Endodermal cell (in vitro differentiated cells): ENCODE measurements at regions not wholly inside any gene's neighbourhood (a gene's known extent, or its start where the extent isn't known, plus 50 kb on each side); places are given as distances from the start of the nearest gene placed in this dataset.

ENCODE experiments used
- DNase-seq: peaks from one replicate; pipeline ENCODE4 v3.0.0-alpha.2; 2017
- H3K27ac ChIP-seq: 2 replicates; pipeline ENCODE4 v1.5.1; 2013; ENCODE audit warnings: mild to moderate bottlenecking, low read depth, low read length, moderate library complexity
- H3K27me3 ChIP-seq: 2 replicates; pipeline ENCODE4 v1.6.1; 2013; ENCODE audit warnings: mild to moderate bottlenecking, low read length, moderate library complexity; ENCODE audit not compliant: insufficient read depth, control insufficient read depth, poor library complexity, severe bottlenecking
- H3K36me3 ChIP-seq: 2 replicates; pipeline ENCODE4 v1.7.0; 2013; ENCODE audit warnings: mild to moderate bottlenecking, low read length, moderate library complexity; ENCODE audit not compliant: control insufficient read depth, insufficient read depth
- H3K4me1 ChIP-seq: one replicate; pipeline ENCODE4 v1.7.0; 2013; ENCODE audit warnings: low read length; ENCODE audit not compliant: control insufficient read depth, insufficient read depth
- H3K4me3 ChIP-seq: 2 replicates; pipeline ENCODE4 v1.5.1; 2013; ENCODE audit warnings: mild to moderate bottlenecking, low read length, moderate library complexity
- H3K9ac ChIP-seq: 2 replicates; pipeline ENCODE4 v1.6.1; 2013; ENCODE audit warnings: mild to moderate bottlenecking, low read length, moderate library complexity; ENCODE audit not compliant: poor library complexity, severe bottlenecking; ENCODE audit errors: extremely low read depth
- H3K9me3 ChIP-seq: 2 replicates; pipeline ENCODE4 v1.6.1; 2013; ENCODE audit warnings: mild to moderate bottlenecking, low read length, moderate library complexity; ENCODE audit not compliant: control insufficient read depth
- H3K27ac Mint-ChIP-seq: 2 replicates; pipeline ENCODE4 v1.8.0; 2020; ENCODE audit warnings: mixed read lengths
- H3K27me3 Mint-ChIP-seq: 2 replicates; pipeline ENCODE4 v1.8.0; 2021; ENCODE audit warnings: mild to moderate bottlenecking, mixed read lengths; ENCODE audit not compliant: insufficient read depth
- H3K36me3 Mint-ChIP-seq: 2 replicates; pipeline ENCODE4 v1.8.0; 2020; ENCODE audit warnings: low read depth, mixed read lengths
- H3K4me1 Mint-ChIP-seq: 2 replicates; pipeline ENCODE4 v1.8.0; 2020; ENCODE audit warnings: mixed read lengths
- H3K4me3 Mint-ChIP-seq: 2 replicates; pipeline ENCODE4 v1.8.0; 2020; ENCODE audit warnings: mild to moderate bottlenecking, moderate library complexity, mixed read lengths
- H3K9me3 Mint-ChIP-seq: 2 replicates; pipeline ENCODE4 v1.8.0; 2020; ENCODE audit warnings: mild to moderate bottlenecking, mixed read lengths
- CTCF ChIP-seq: fragments of 200-600 bp; sonication (generic); conservative IDR thresholded peaks from 2 replicates; pipeline ENCODE4 v1.5.0; 2021; ENCODE audit warnings: antibody characterized with exemption, mild to moderate bottlenecking
- WGBS, 2 experiments: methylation state at CpG; one replicate each; pipeline versions ENCODE4 v1.1.5 to v1.1.7; 2013; ENCODE audit warnings: missing lambda C conversion rate in 2 of 2, mixed read lengths in 1 of 2; ENCODE audit not compliant: insufficient coverage in 1 of 2, insufficient read length in 1 of 2; 5-methylcytosine and 5-hydroxymethylcytosine counted together

- peaks cover 13% of the 10 kb centered on the region for H3K9me3 ChIP-seq
- no peaks in the 10 kb centered on the region for H3K36me3 ChIP-seq
- H3K27ac ChIP-seq, result no peak overlapping the region
- peaks cover 21% of the 10 kb centered on the region for H3K27me3 ChIP-seq
- H3K36me3 Mint-ChIP-seq, result peaks cover 3% of the 10 kb centered on the region
- DNase-seq, result no peak
- H3K9me3 Mint-ChIP-seq, result peaks cover 14% of the 10 kb centered on the region
- no peak overlapping the region for H3K27ac Mint-ChIP-seq
- peaks cover 20% of the 10 kb centered on the region for H3K4me1 Mint-ChIP-seq
- H3K27me3 Mint-ChIP-seq, result peaks cover 62% of the 10 kb centered on the region
- TF ChIP-seq CTCF, result no peak
- no peak overlapping the region for H3K4me3 Mint-ChIP-seq
- H3K4me3 ChIP-seq, result no peak overlapping the region
- peaks cover 9% of the 10 kb centered on the region for H3K4me1 ChIP-seq
- H3K9ac ChIP-seq, result no peak overlapping the region
Measured at GRCh38 chr4:3877236-3877635, 111.1 kb downstream of the ADRA2C start.

- Mint-ChIP-seq H3K36me3 (peaks cover 3% of the 10 kb centered on the region), H3K4me3 (no peak overlapping the region), H3K27me3 (peaks cover 61% of the 10 kb centered on the region), H3K27ac (no peak overlapping the region), H3K4me1 (peaks cover 25% of the 10 kb centered on the region), H3K9me3 (peaks cover 14% of the 10 kb centered on the region)
- Histone ChIP-seq H3K27me3 (peaks cover 15% of the 10 kb centered on the region), H3K9ac (no peak overlapping the region), H3K27ac (no peak overlapping the region), H3K9me3 (peaks cover 13% of the 10 kb centered on the region), H3K4me3 (no peak overlapping the region), H3K4me1 (peaks cover 9% of the 10 kb centered on the region), H3K36me3 (no peaks in the 10 kb centered on the region)
- WGBS, 2 experiments, result 98% methylated on average over 1 of the region's 1 CpG; no CpG with 5 or more reads in 1 of the 2 experiments
- DNase-seq, result no peak
- TF ChIP-seq CTCF, result no peak
Measured at GRCh38 chr4:3877868-3878267, 111.7 kb downstream of the ADRA2C start.

DNA sequence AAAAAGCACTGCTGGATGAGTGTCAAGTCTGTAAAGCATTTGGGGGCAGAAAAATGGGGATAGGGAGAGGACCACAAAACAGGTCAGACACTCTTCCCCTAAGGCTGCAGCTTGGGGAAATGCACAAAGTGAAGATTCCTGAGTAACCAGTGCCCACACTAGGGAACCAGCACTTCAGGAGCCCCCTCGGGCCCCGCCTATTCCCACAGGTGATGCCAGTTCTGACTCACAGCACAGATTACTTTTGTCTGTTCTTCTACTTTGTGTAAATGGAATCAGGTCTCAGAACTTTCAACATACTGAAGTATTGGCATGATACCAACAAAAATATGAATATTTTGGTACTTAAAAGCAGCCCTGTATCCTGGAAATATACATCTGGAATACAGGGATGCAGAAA, 112.5 kb downstream of the ADRA2C start:
- Histone ChIP-seq H3K9me3 (peaks cover 13% of the 10 kb centered on the region), H3K27me3 (peaks cover 10% of the 10 kb centered on the region), H3K9ac (no peak overlapping the region), H3K4me3 (no peak overlapping the region), H3K27ac (no peak overlapping the region), H3K4me1 (peaks cover 9% of the 10 kb centered on the region), H3K36me3 (no peaks in the 10 kb centered on the region)
- Mint-ChIP-seq H3K4me1 (peaks cover 27% of the 10 kb centered on the region), H3K36me3 (peaks cover 3% of the 10 kb centered on the region), H3K4me3 (no peak overlapping the region), H3K27me3 (peaks cover 53% of the 10 kb centered on the region), H3K9me3 (peaks cover 14% of the 10 kb centered on the region), H3K27ac (no peak overlapping the region)
- no peak for TF ChIP-seq CTCF
- 85 to 94% methylated on average over 2 of the region's 2 CpGs for WGBS, 2 experiments
- DNase-seq, result no peak
